ENCODE measurements at regions not wholly inside any gene's neighbourhood (a gene's known extent, or its start where the extent isn't known, plus 50 kb on each side); places are given as distances from the start of the nearest gene placed in this dataset.

DNA sequence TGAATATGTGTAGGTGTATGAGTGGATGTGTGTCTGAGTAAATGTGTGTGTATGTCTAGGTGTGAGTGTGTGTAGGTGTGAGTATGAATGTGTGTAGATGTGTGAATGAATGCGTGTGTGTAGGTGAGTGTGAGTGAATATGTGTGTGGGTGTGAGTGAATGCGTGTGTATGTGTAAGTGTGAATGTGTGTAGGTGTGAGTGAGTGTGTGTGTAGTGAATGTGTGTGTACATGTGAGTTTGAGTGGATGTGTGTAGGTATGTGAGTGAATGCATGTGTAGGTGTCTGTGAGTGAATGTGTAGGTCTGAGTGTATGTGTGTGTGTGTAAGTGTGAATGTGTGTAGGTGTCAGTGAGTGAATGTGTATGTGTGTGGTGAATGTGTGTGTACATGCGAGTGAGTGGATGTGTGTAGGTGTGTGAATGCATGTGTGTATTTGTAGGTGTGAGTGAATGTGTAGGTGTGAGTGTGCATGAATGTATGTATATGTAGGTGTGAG is 201.0 kb upstream of the ZNF536 start:
- Histone ChIP-seq H3K79me2 (no peaks in the 10 kb centered on the region), H4K20me1 (ENCODE audit: insufficient read depth, poor library complexity, severe bottlenecking) (no peaks in the 10 kb centered on the region), H3K9me3 (ENCODE audit: low read depth) (no peaks in the 10 kb centered on the region), H3K4me3 (no peak overlapping the region), H3K4me2 (no peak overlapping the region), H3K9me2 (replicated peaks; ENCODE audit: insufficient read depth) (no peaks in the 10 kb centered on the region), H3K27me3 (no peaks in the 10 kb centered on the region), H2AFZ (no peak overlapping the region), H3K27ac (no peak overlapping the region), H3K36me3 (replicated peaks; ENCODE audit: insufficient read depth, low read depth) (no peaks in the 10 kb centered on the region), H3K4me1 (ENCODE audit: insufficient read depth) (no peaks in the 10 kb centered on the region)
- no peak for TF ChIP-seq EZH2phosphoT487 (IDR thresholded peaks at IDR 0.05; ENCODE audit: low read depth, severe bottlenecking, unreplicated experiment)
- no peak for TF ChIP-seq EZH2 (IDR thresholded peaks at IDR 0.05; ENCODE audit: borderline replicate concordance)
- TF ChIP-seq, protein P1, sequence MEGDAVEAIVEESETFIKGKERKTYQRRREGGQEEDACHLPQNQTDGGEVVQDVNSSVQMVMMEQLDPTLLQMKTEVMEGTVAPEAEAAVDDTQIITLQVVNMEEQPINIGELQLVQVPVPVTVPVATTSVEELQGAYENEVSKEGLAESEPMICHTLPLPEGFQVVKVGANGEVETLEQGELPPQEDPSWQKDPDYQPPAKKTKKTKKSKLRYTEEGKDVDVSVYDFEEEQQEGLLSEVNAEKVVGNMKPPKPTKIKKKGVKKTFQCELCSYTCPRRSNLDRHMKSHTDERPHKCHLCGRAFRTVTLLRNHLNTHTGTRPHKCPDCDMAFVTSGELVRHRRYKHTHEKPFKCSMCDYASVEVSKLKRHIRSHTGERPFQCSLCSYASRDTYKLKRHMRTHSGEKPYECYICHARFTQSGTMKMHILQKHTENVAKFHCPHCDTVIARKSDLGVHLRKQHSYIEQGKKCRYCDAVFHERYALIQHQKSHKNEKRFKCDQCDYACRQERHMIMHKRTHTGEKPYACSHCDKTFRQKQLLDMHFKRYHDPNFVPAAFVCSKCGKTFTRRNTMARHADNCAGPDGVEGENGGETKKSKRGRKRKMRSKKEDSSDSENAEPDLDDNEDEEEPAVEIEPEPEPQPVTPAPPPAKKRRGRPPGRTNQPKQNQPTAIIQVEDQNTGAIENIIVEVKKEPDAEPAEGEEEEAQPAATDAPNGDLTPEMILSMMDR (IDR thresholded peaks at IDR 0.05; ENCODE audit: poor library complexity), result no peak
- WGBS (ENCODE audit: low lambda C conversion rate, missing lambda C conversion rate), result 92% methylated on average over 3 of the region's 3 CpGs
- DNase-seq (ENCODE audit: low spot score), result no peak

- Histone ChIP-seq H3K36me3 (replicated peaks; ENCODE audit: insufficient read depth, low read depth) (no peaks in the 10 kb centered on the region), H3K27me3 (no peaks in the 10 kb centered on the region), H3K4me2 (no peak overlapping the region), H3K27ac (no peak overlapping the region), H3K4me1 (ENCODE audit: insufficient read depth) (no peaks in the 10 kb centered on the region), H3K4me3 (no peak overlapping the region), H3K9me2 (replicated peaks; ENCODE audit: insufficient read depth) (no peaks in the 10 kb centered on the region), H2AFZ (no peak overlapping the region), H3K79me2 (no peaks in the 10 kb centered on the region), H3K9me3 (ENCODE audit: low read depth) (no peaks in the 10 kb centered on the region), H4K20me1 (ENCODE audit: insufficient read depth, poor library complexity, severe bottlenecking) (no peaks in the 10 kb centered on the region)
- DNase-seq (ENCODE audit: low spot score), result no peak
- 90% methylated on average over 10 of the region's 10 CpGs for WGBS (ENCODE audit: low lambda C conversion rate, missing lambda C conversion rate)
- TF ChIP-seq, protein P1 (IDR thresholded peaks at IDR 0.05; ENCODE audit: poor library complexity), result no peak
- TF ChIP-seq EZH2 (IDR thresholded peaks at IDR 0.05; ENCODE audit: borderline replicate concordance), result no peak
- TF ChIP-seq EZH2phosphoT487 (IDR thresholded peaks at IDR 0.05; ENCODE audit: low read depth, severe bottlenecking, unreplicated experiment), result no peak
Measured at GRCh38 chr19:30171795-30172612, 200.2 kb upstream of the ZNF536 start.

GRCh38 chr19:30172613-30173242 is 199.5 kb upstream of the ZNF536 start:
- TF ChIP-seq EZH2phosphoT487 (IDR thresholded peaks at IDR 0.05; ENCODE audit: low read depth, severe bottlenecking, unreplicated experiment) (no peak), EZH2 (IDR thresholded peaks at IDR 0.05; ENCODE audit: borderline replicate concordance) (no peak)
- TF ChIP-seq, protein P1 (IDR thresholded peaks at IDR 0.05; ENCODE audit: poor library complexity), result no peak
- no peaks in the 10 kb centered on the region for H3K27me3 ChIP-seq
- no peaks in the 10 kb centered on the region for H3K4me1 ChIP-seq (ENCODE audit: insufficient read depth)
- no peaks in the 10 kb centered on the region for H3K9me3 ChIP-seq (ENCODE audit: low read depth)
- no peaks in the 10 kb centered on the region for H4K20me1 ChIP-seq (ENCODE audit: insufficient read depth, poor library complexity, severe bottlenecking)
- no peak overlapping the region for H3K4me3 ChIP-seq
- no peaks in the 10 kb centered on the region for H3K9me2 ChIP-seq (replicated peaks; ENCODE audit: insufficient read depth)
- 86% methylated on average over 8 of the region's 8 CpGs for WGBS (ENCODE audit: low lambda C conversion rate, missing lambda C conversion rate)
- no peak for DNase-seq (ENCODE audit: low spot score)
- no peaks in the 10 kb centered on the region for H3K79me2 ChIP-seq
- no peak overlapping the region for H2AFZ ChIP-seq
- H3K27ac ChIP-seq, result no peak overlapping the region
- no peak overlapping the region for H3K4me2 ChIP-seq
- no peaks in the 10 kb centered on the region for H3K36me3 ChIP-seq (replicated peaks; ENCODE audit: insufficient read depth, low read depth)
